Chondrocyte (in vitro differentiated cells): ENCODE measurements at regions not wholly inside any gene's neighbourhood (a gene's known extent, or its start where the extent isn't known, plus 50 kb on each side); places are given as distances from the start of the nearest gene placed in this dataset.

Source experiments
- DNase-seq: peaks from one replicate; pipeline ENCODE4 v3.0.0; 2021; ENCODE audit warnings: mixed read lengths, low spot score
- H3K27ac Mint-ChIP-seq: one replicate; pipeline ENCODE4 v1.8.0; 2021; ENCODE audit warnings: mild to moderate bottlenecking, moderate library complexity, mixed read lengths; ENCODE audit not compliant: unreplicated experiment
- H3K27me3 Mint-ChIP-seq: 2 replicates; pipeline ENCODE4 v1.8.0; 2021; ENCODE audit warnings: low read depth, mixed read lengths
- H3K36me3 Mint-ChIP-seq: 2 replicates; pipeline ENCODE4 v1.8.0; 2021; ENCODE audit warnings: low read depth, mixed read lengths
- H3K4me1 Mint-ChIP-seq: 2 replicates; pipeline ENCODE4 v1.8.0; 2021; ENCODE audit warnings: low read depth, mild to moderate bottlenecking, mixed read lengths
- H3K4me3 Mint-ChIP-seq: one replicate; pipeline ENCODE4 v1.8.0; 2021; ENCODE audit warnings: mild to moderate bottlenecking, moderate library complexity, mixed read lengths; ENCODE audit not compliant: unreplicated experiment
- H3K9me3 Mint-ChIP-seq: 2 replicates; pipeline ENCODE4 v1.8.0; 2021; ENCODE audit warnings: low read depth, mixed read lengths
- CTCF ChIP-seq: fragments of 200-600 bp; sonication (generic); IDR thresholded peaks from 2 replicates; pipeline ENCODE4 v1.5.0; 2021; ENCODE audit warnings: antibody characterized with exemption, mild to moderate bottlenecking, moderate library complexity

GRCh38 chr4:54439831-54440243 lies 210.7 kb downstream of the PDGFRA start:
- Mint-ChIP-seq H3K36me3 (no peaks in the 10 kb centered on the region), H3K27me3 (peaks cover 4% of the 10 kb centered on the region), H3K4me3 (no peak overlapping the region), H3K27ac (no peak overlapping the region), H3K9me3 (no peaks in the 10 kb centered on the region), H3K4me1 (no peaks in the 10 kb centered on the region)
- no peak for DNase-seq
- no peak for TF ChIP-seq CTCF

GRCh38 chr4:54440394-54441136 lies 211.5 kb downstream of the PDGFRA start:
- H3K27me3 Mint-ChIP-seq: peaks cover 2% of the 10 kb centered on the region
- no peaks in the 10 kb centered on the region for H3K36me3 Mint-ChIP-seq
- H3K9me3 Mint-ChIP-seq: no peaks in the 10 kb centered on the region
- DNase-seq: no peak
- H3K27ac Mint-ChIP-seq: no peak overlapping the region
- H3K4me1 Mint-ChIP-seq: peaks cover under 1% of the 10 kb centered on the region
- TF ChIP-seq CTCF: peak; percentile 90
- H3K4me3 Mint-ChIP-seq: no peak overlapping the region

GRCh38 chr4:54445866-54446265 lies 211.9 kb upstream of the KIT start:
- peaks cover 3% of the 10 kb centered on the region for H3K36me3 Mint-ChIP-seq
- no peaks in the 10 kb centered on the region for H3K27me3 Mint-ChIP-seq
- H3K4me3 Mint-ChIP-seq: no peak overlapping the region
- peaks cover 17% of the 10 kb centered on the region for H3K4me1 Mint-ChIP-seq
- DNase-seq: no peak
- peaks cover 17% of the 10 kb centered on the region for H3K9me3 Mint-ChIP-seq
- no peak overlapping the region for H3K27ac Mint-ChIP-seq
- TF ChIP-seq CTCF: no peak

GRCh38 chr4:54446581-54446980 lies 211.2 kb upstream of the KIT start:
- Mint-ChIP-seq H3K4me1 (peaks cover 17% of the 10 kb centered on the region), H3K27me3 (no peaks in the 10 kb centered on the region), H3K4me3 (no peak overlapping the region), H3K9me3 (peaks cover 18% of the 10 kb centered on the region), H3K27ac (no peak overlapping the region), H3K36me3 (peaks cover 3% of the 10 kb centered on the region)
- no peak for TF ChIP-seq CTCF
- DNase-seq: no peak

GRCh38 chr4:54447304-54447703 lies 210.5 kb upstream of the KIT start:
- no peak overlapping the region for H3K27ac Mint-ChIP-seq
- H3K4me1 Mint-ChIP-seq: peaks cover 17% of the 10 kb centered on the region
- H3K4me3 Mint-ChIP-seq: no peak overlapping the region
- H3K36me3 Mint-ChIP-seq: peaks cover 3% of the 10 kb centered on the region
- peaks cover 25% of the 10 kb centered on the region for H3K9me3 Mint-ChIP-seq
- peaks cover 5% of the 10 kb centered on the region for H3K27me3 Mint-ChIP-seq
- no peak for TF ChIP-seq CTCF
- DNase-seq: no peak
